Renal cortex interstitium (tissue), 11 donors: ENCODE measurements at regions not wholly inside any gene's neighbourhood (a gene's known extent, or its start where the extent isn't known, plus 50 kb on each side); places are given as distances from the start of the nearest gene placed in this dataset.

Experiments
- DNase-seq, 11 donors: peaks; one replicate each; pipeline ENCODE4 v3.0.0-alpha.2; 2013; ENCODE audit warnings: low read depth in 9 of 11, low spot score in 4 of 11; ENCODE audit errors: extremely low read depth in 1 of 11

GRCh38 chr11:135075740-135076139, 663.7 kb upstream of the B3GAT1 start:
- no peak for DNase-seq

GRCh38 chr11:135074397-135074998, 662.5 kb upstream of the B3GAT1 start:
- no peak for DNase-seq

GRCh38 chr11:135073870-135074269, 661.8 kb upstream of the B3GAT1 start:
- no peak for DNase-seq

GRCh38 chr11:135073381-135073780, 661.3 kb upstream of the B3GAT1 start:
- DNase-seq = no peak

- no peak for DNase-seq
Measured at GRCh38 chr11:135069890-135070289, 657.8 kb upstream of the B3GAT1 start.

GRCh38 chr11:135069063-135069462, 657.0 kb upstream of the B3GAT1 start:
- DNase-seq = no peak

GRCh38 chr11:135062994-135063393, 651.0 kb upstream of the B3GAT1 start:
- no peak for DNase-seq

- DNase-seq = no peak
Measured at GRCh38 chr11:135061166-135061565, 649.1 kb upstream of the B3GAT1 start.

- DNase-seq = peak in 5 of 11 donors; percentile 18 to 35 (median 24)
Measured at GRCh38 chr11:135046986-135047385, 634.9 kb upstream of the B3GAT1 start.

- DNase-seq = peak in 1 of 11 donors; percentile 22
Measured at GRCh38 chr11:135046556-135046955, 634.5 kb upstream of the B3GAT1 start.

GRCh38 chr11:135043434-135043833, 631.4 kb upstream of the B3GAT1 start:
- no peak for DNase-seq

GRCh38 chr11:135037828-135038227, 625.8 kb upstream of the B3GAT1 start:
- DNase-seq = no peak

- DNase-seq = no peak
Measured at GRCh38 chr11:135036488-135037297, 624.7 kb upstream of the B3GAT1 start.

- no peak for DNase-seq
Measured at GRCh38 chr11:135035282-135035681, 623.2 kb upstream of the B3GAT1 start.

GRCh38 chr11:135033540-135033939, 621.5 kb upstream of the B3GAT1 start:
- peak in 10 of 11 donors; percentile 28 to 62 (median 42) for DNase-seq

GRCh38 chr11:135031205-135031989, 619.4 kb upstream of the B3GAT1 start:
- DNase-seq = no peak

- DNase-seq = peak; percentile 71 to 87 (median 79)
Measured at GRCh38 chr11:135027461-135027860, 615.4 kb upstream of the B3GAT1 start.

- DNase-seq = no peak
Measured at GRCh38 chr11:135023499-135023898, 611.5 kb upstream of the B3GAT1 start.

- DNase-seq = no peak
Measured at GRCh38 chr11:135022454-135022853, 610.4 kb upstream of the B3GAT1 start.

- no peak for DNase-seq
Measured at GRCh38 chr11:135019899-135020298, 607.9 kb upstream of the B3GAT1 start.
